ENCODE measurements at regions not wholly inside any gene's neighbourhood (a gene's known extent, or its start where the extent isn't known, plus 50 kb on each side); places are given as distances from the start of the nearest gene placed in this dataset.

GRCh38 chr14:85010186-85010585 is 519.8 kb upstream of the FLRT2 start:
- no peak for TF ChIP-seq CTCF (conservative IDR thresholded peaks at IDR 0.05; ENCODE audit: low read depth in 2 of 2)
- no peak for TF ChIP-seq EZH2phosphoT487 (IDR thresholded peaks at IDR 0.05; ENCODE audit: unreplicated experiment)
- TF ChIP-seq CREB1 (CRISPR knock-in tag; IDR thresholded peaks at IDR 0.05; ENCODE audit: low read depth): no peak
- TF ChIP-seq ETS1 (IDR thresholded peaks at IDR 0.05): no peak
- TF ChIP-seq REST (IDR thresholded peaks at IDR 0.05; ENCODE audit: unreplicated experiment): no peak
- TF ChIP-seq ZNF114 (CRISPR knock-in tag; IDR thresholded peaks at IDR 0.05): no peak
- TF ChIP-seq ZNF462 (CRISPR knock-in tag; IDR thresholded peaks at IDR 0.05): no peak
- no peak for TF ChIP-seq JUNB (IDR thresholded peaks at IDR 0.05; ENCODE audit: unreplicated experiment)
- TF ChIP-seq ZNF331 (CRISPR knock-in tag; IDR thresholded peaks at IDR 0.05; ENCODE audit: low read depth): no peak
- TF ChIP-seq NANOG (IDR thresholded peaks at IDR 0.05; ENCODE audit: borderline replicate concordance): no peak
- no peak for TF ChIP-seq POLR2AphosphoS5 (IDR thresholded peaks at IDR 0.05; ENCODE audit: low read depth)
- no peak for TF ChIP-seq STAT1 (IDR thresholded peaks at IDR 0.05; ENCODE audit: unreplicated experiment)
- no peak for TF ChIP-seq EZH2 (IDR thresholded peaks at IDR 0.05; ENCODE audit: low read depth, unreplicated experiment)
- no peaks in the 10 kb centered on the region for H3K27me3 Mint-ChIP-seq (ENCODE audit: insufficient read depth, low read depth, poor library complexity)
- H3K27ac Mint-ChIP-seq: no peak overlapping the region
- H4K20me1 ChIP-seq (replicated peaks; ENCODE audit: insufficient read depth): no peaks in the 10 kb centered on the region
- no peaks in the 10 kb centered on the region for H3K27me3 ChIP-seq (ENCODE audit: insufficient read depth)
- H3K79me2 ChIP-seq (replicated peaks; ENCODE audit: insufficient read depth): no peaks in the 10 kb centered on the region
- DNase-seq (ENCODE audit: low spot score) (no peak), ATAC-seq (no peak)
- H3K4me3 Mint-ChIP-seq: no peak overlapping the region
- no peaks in the 10 kb centered on the region for H3K4me1 Mint-ChIP-seq
- no peak overlapping the region for H3K4me2 ChIP-seq
- H3K36me3 ChIP-seq (ENCODE audit: insufficient read depth): no peaks in the 10 kb centered on the region
- H3K4me1 ChIP-seq (ENCODE audit: insufficient read depth): no peaks in the 10 kb centered on the region
- H3K9me2 ChIP-seq (ENCODE audit: insufficient read depth): 0 out of 2 replicates have a peak, but pooled peaks cover 3% of the 10 kb centered on the region
- no peak overlapping the region for H3K27ac ChIP-seq (ENCODE audit: low read depth)
- H3K36me3 Mint-ChIP-seq (ENCODE audit: low read depth): no peaks in the 10 kb centered on the region
- no peaks in the 10 kb centered on the region for H3F3A ChIP-seq (replicated peaks; ENCODE audit: low read depth)
- H2AFZ ChIP-seq: no peak overlapping the region
- no peaks in the 10 kb centered on the region; the same call in 2 of the 3 replicates for H3K9me3 Mint-ChIP-seq
- H3K4me3 ChIP-seq: no peak overlapping the region

Measured in GM23338 (cell line).